ENCODE measurements at regions not wholly inside any gene's neighbourhood (a gene's known extent, or its start where the extent isn't known, plus 50 kb on each side); places are given as distances from the start of the nearest gene placed in this dataset.

GRCh38 chr17:14755002-14755401 is 454.1 kb downstream of the HS3ST3B1 start:
- H3K36me3 Mint-ChIP-seq = no peaks in the 10 kb centered on the region

GRCh38 chr17:14753383-14753782 is 452.5 kb downstream of the HS3ST3B1 start:
- ATAC-seq (no peak), DNase-seq (no peak)
- H3K36me3 Mint-ChIP-seq = no peaks in the 10 kb centered on the region
- no peak overlapping the region for H3K4me3 Mint-ChIP-seq
- no peaks in the 10 kb centered on the region for H3K9me3 Mint-ChIP-seq (ENCODE audit: low read depth)
- H3K27ac Mint-ChIP-seq = no peak overlapping the region
- H3K27me3 Mint-ChIP-seq = peaks cover 5% of the 10 kb centered on the region
- H3K4me1 Mint-ChIP-seq = peaks cover 3% of the 10 kb centered on the region
- CTCF ChIA-PET = no interaction called here

More at GRCh38 chr17:14755002-14755401, 454.1 kb downstream of the HS3ST3B1 start:
- H3K27me3 Mint-ChIP-seq = peaks cover 5% of the 10 kb centered on the region
- no peak overlapping the region for H3K27ac Mint-ChIP-seq
- CTCF ChIA-PET = no interaction called here
- ATAC-seq (no peak), DNase-seq (no peak)
- no peaks in the 10 kb centered on the region for H3K4me1 Mint-ChIP-seq
- no peaks in the 10 kb centered on the region for H3K9me3 Mint-ChIP-seq (ENCODE audit: low read depth)
- H3K4me3 Mint-ChIP-seq = no peak overlapping the region

- Mint-ChIP-seq H3K4me3 (no peak overlapping the region), H3K36me3 (no peaks in the 10 kb centered on the region), H3K27ac (no peak overlapping the region), H3K9me3 (ENCODE audit: low read depth) (no peaks in the 10 kb centered on the region), H3K4me1 (peaks cover 3% of the 10 kb centered on the region), H3K27me3 (no peaks in the 10 kb centered on the region)
- DNase-seq (no peak), ATAC-seq (no peak)
- CTCF ChIA-PET = no interaction called here
These were observed 451.1 kb downstream of the HS3ST3B1 start for GRCh38 chr17:14752011-14752410.

GRCh38 chr17:14750866-14751265 is 450.0 kb downstream of the HS3ST3B1 start:
- DNase-seq (no peak), ATAC-seq (no peak)
- H3K27ac Mint-ChIP-seq = no peak overlapping the region
- H3K36me3 Mint-ChIP-seq = no peaks in the 10 kb centered on the region
- no peaks in the 10 kb centered on the region for H3K27me3 Mint-ChIP-seq
- H3K4me1 Mint-ChIP-seq = peaks cover 3% of the 10 kb centered on the region
- CTCF ChIA-PET = no interaction called here
- no peaks in the 10 kb centered on the region for H3K9me3 Mint-ChIP-seq (ENCODE audit: low read depth)
- no peak overlapping the region for H3K4me3 Mint-ChIP-seq

- ATAC-seq (no peak), DNase-seq (no peak)
- Mint-ChIP-seq H3K27ac (no peak overlapping the region), H3K4me3 (no peak overlapping the region), H3K27me3 (no peaks in the 10 kb centered on the region), H3K36me3 (no peaks in the 10 kb centered on the region), H3K9me3 (ENCODE audit: low read depth) (no peaks in the 10 kb centered on the region), H3K4me1 (peaks cover 3% of the 10 kb centered on the region)
- CTCF ChIA-PET = no interaction called here
These were observed 448.4 kb downstream of the HS3ST3B1 start for GRCh38 chr17:14749269-14749668.

GRCh38 chr17:14748036-14748710 is 447.3 kb downstream of the HS3ST3B1 start:
- Mint-ChIP-seq H3K9me3 (ENCODE audit: low read depth) (no peaks in the 10 kb centered on the region), H3K27ac (no peak overlapping the region), H3K4me1 (peaks cover 3% of the 10 kb centered on the region), H3K4me3 (no peak overlapping the region), H3K36me3 (no peaks in the 10 kb centered on the region), H3K27me3 (no peaks in the 10 kb centered on the region)
- DNase-seq (peak; percentile 41), ATAC-seq (no peak)
- CTCF ChIA-PET = no interaction called here

- no peaks in the 10 kb centered on the region for H3K36me3 Mint-ChIP-seq
- peaks cover 3% of the 10 kb centered on the region for H3K4me1 Mint-ChIP-seq
- CTCF ChIA-PET = no interaction called here
- no peak for ATAC-seq
- no peaks in the 10 kb centered on the region for H3K27me3 Mint-ChIP-seq
- no peak overlapping the region for H3K27ac Mint-ChIP-seq
- no peak for DNase-seq
- H3K9me3 Mint-ChIP-seq (ENCODE audit: low read depth) = no peaks in the 10 kb centered on the region
- no peak overlapping the region for H3K4me3 Mint-ChIP-seq
These were observed 446.7 kb downstream of the HS3ST3B1 start for GRCh38 chr17:14747603-14747950.

- Mint-ChIP-seq H3K4me1 (peaks cover 3% of the 10 kb centered on the region), H3K4me3 (no peak overlapping the region), H3K9me3 (ENCODE audit: low read depth) (no peaks in the 10 kb centered on the region), H3K27ac (no peak overlapping the region), H3K36me3 (no peaks in the 10 kb centered on the region), H3K27me3 (no peaks in the 10 kb centered on the region)
- CTCF ChIA-PET = no interaction called here
- ATAC-seq (no peak), DNase-seq (no peak)
These were observed 446.1 kb downstream of the HS3ST3B1 start for GRCh38 chr17:14746822-14747602.

- ATAC-seq = no peak
- Mint-ChIP-seq H3K4me1 (peaks cover 3% of the 10 kb centered on the region), H3K36me3 (no peaks in the 10 kb centered on the region)
These were observed 444.7 kb downstream of the HS3ST3B1 start for GRCh38 chr17:14745541-14745940.

GRCh38 chr17:14744761-14745473 is 444.0 kb downstream of the HS3ST3B1 start:
- Mint-ChIP-seq H3K4me3 (no peak overlapping the region), H3K27me3 (no peaks in the 10 kb centered on the region), H3K36me3 (no peaks in the 10 kb centered on the region), H3K4me1 (peaks cover 3% of the 10 kb centered on the region), H3K27ac (no peak overlapping the region), H3K9me3 (ENCODE audit: low read depth) (no peaks in the 10 kb centered on the region)
- CTCF ChIA-PET = interaction anchor here (0.6 to 0.7 kb wide), 2 partner anchors 259 to 501 kb away, joined by 3 read pairs; no protein-coding TSS in a partner anchor
- DNase-seq (no peak), ATAC-seq (no peak)

More at GRCh38 chr17:14745541-14745940, 444.7 kb downstream of the HS3ST3B1 start:
- Mint-ChIP-seq H3K27me3 (no peaks in the 10 kb centered on the region), H3K27ac (no peak overlapping the region), H3K4me3 (no peak overlapping the region), H3K9me3 (ENCODE audit: low read depth) (no peaks in the 10 kb centered on the region)
- no peak for DNase-seq
- CTCF ChIA-PET = no interaction called here

- Mint-ChIP-seq H3K4me3 (no peak overlapping the region), H3K9me3 (ENCODE audit: low read depth) (no peaks in the 10 kb centered on the region), H3K27me3 (no peaks in the 10 kb centered on the region), H3K27ac (no peak overlapping the region), H3K4me1 (no peaks in the 10 kb centered on the region), H3K36me3 (no peaks in the 10 kb centered on the region)
- CTCF ChIA-PET = no interaction called here
- DNase-seq (no peak), ATAC-seq (no peak)
These were observed 440.6 kb downstream of the HS3ST3B1 start for GRCh38 chr17:14741491-14741890.

- H3K4me1 Mint-ChIP-seq = no peaks in the 10 kb centered on the region
- no peak overlapping the region for H3K4me3 Mint-ChIP-seq
- H3K27ac Mint-ChIP-seq = no peak overlapping the region
- no peaks in the 10 kb centered on the region for H3K27me3 Mint-ChIP-seq
- ATAC-seq (no peak), DNase-seq (no peak)
- no peaks in the 10 kb centered on the region for H3K9me3 Mint-ChIP-seq (ENCODE audit: low read depth)
- no peaks in the 10 kb centered on the region for H3K36me3 Mint-ChIP-seq
- CTCF ChIA-PET = no interaction called here
These were observed 439.0 kb downstream of the HS3ST3B1 start for GRCh38 chr17:14739656-14740431.

- CTCF ChIA-PET = no interaction called here
- no peaks in the 10 kb centered on the region for H3K4me1 Mint-ChIP-seq
- H3K9me3 Mint-ChIP-seq (ENCODE audit: low read depth) = no peaks in the 10 kb centered on the region
- no peak overlapping the region for H3K4me3 Mint-ChIP-seq
- DNase-seq (no peak), ATAC-seq (no peak)
- no peaks in the 10 kb centered on the region for H3K27me3 Mint-ChIP-seq
- H3K27ac Mint-ChIP-seq = no peak overlapping the region
- H3K36me3 Mint-ChIP-seq = no peaks in the 10 kb centered on the region
These were observed 437.7 kb downstream of the HS3ST3B1 start for GRCh38 chr17:14738652-14738988.

Measured in activated CD8-positive, alpha-beta memory T cell treated with anti-CD3 and anti-CD28 coated beads, Interleukin-2, amount 10 ng/mL, durations not matched to agents 7 days and 5 days (primary cell).